RWPE2 (cell line): ENCODE measurements at regions not wholly inside any gene's neighbourhood (a gene's known extent, or its start where the extent isn't known, plus 50 kb on each side); places are given as distances from the start of the nearest gene placed in this dataset.

Source experiments
- ATAC-seq: fragments of 200-7000 bp; cut with Tn5 transposase; 3 replicates; pipeline ENCODE4 v1.9.1; 2021; ENCODE audit warnings: low read depth
- DNase-seq: peaks from one replicate; pipeline ENCODE4 v3.0.0-alpha.2; 2020; ENCODE audit warnings: low spot score
- H3K27ac ChIP-seq: fragments of 450-650 bp; 2 replicates; pipeline ENCODE4 v1.5.1; 2017; ENCODE audit warnings: mild to moderate bottlenecking; ENCODE audit not compliant: poor library complexity, severe bottlenecking
- H3K27me3 ChIP-seq: fragments of 250-450 bp; sonication (Bioruptor Pico); 2 replicates; pipeline ENCODE4 v1.5.1; 2021; ENCODE audit warnings: mild to moderate bottlenecking, moderate library complexity; ENCODE audit not compliant: insufficient read depth, poor library complexity, severe bottlenecking
- H3K36me3 ChIP-seq: fragments of 250-450 bp; sonication (Bioruptor Pico); 2 replicates; pipeline ENCODE4 v1.5.1; 2020; ENCODE audit warnings: low read depth, mild to moderate bottlenecking, moderate library complexity
- H3K4me1 ChIP-seq: fragments of 250-450 bp; sonication (Bioruptor Pico); 2 replicates; pipeline ENCODE4 v1.5.1; 2021; ENCODE audit warnings: mild to moderate bottlenecking, moderate library complexity; ENCODE audit not compliant: insufficient read depth, poor library complexity, severe bottlenecking
- H3K4me3 ChIP-seq: fragments of 250-450 bp; sonication (Bioruptor Pico); 2 replicates; pipeline ENCODE4 v1.5.1; 2021; ENCODE audit warnings: mild to moderate bottlenecking, moderate library complexity; ENCODE audit not compliant: severe bottlenecking
- H3K9me3 ChIP-seq: fragments of 250-450 bp; sonication (Bioruptor Pico); 2 replicates; pipeline ENCODE4 v1.5.1; 2021; ENCODE audit warnings: mild to moderate bottlenecking, moderate library complexity; ENCODE audit not compliant: severe bottlenecking
- CTCF ChIP-seq: fragments of 450-650 bp; IDR thresholded peaks from one replicate; pipeline ENCODE4 v1.5.1; 2017; ENCODE audit warnings: mild to moderate bottlenecking, moderate library complexity; ENCODE audit not compliant: poor library complexity, severe bottlenecking

- H3K4me1 ChIP-seq = no peaks in the 10 kb centered on the region
- no peaks in the 10 kb centered on the region for H3K9me3 ChIP-seq
- TF ChIP-seq CTCF = no peak
- no peaks in the 10 kb centered on the region for H3K27me3 ChIP-seq
- H3K4me3 ChIP-seq = no peak overlapping the region
- ATAC-seq (no peak), DNase-seq (no peak)
- no peaks in the 10 kb centered on the region for H3K36me3 ChIP-seq
- H3K27ac ChIP-seq = no peak overlapping the region
These were observed 399.0 kb downstream of the HGF start for GRCh38 chr7:81370822-81371221.

- Histone ChIP-seq H3K27ac (no peak overlapping the region), H3K4me3 (no peak overlapping the region), H3K27me3 (no peaks in the 10 kb centered on the region), H3K36me3 (no peaks in the 10 kb centered on the region), H3K9me3 (no peaks in the 10 kb centered on the region), H3K4me1 (no peaks in the 10 kb centered on the region)
- ATAC-seq (no peak), DNase-seq (no peak)
- no peak for TF ChIP-seq CTCF
These were observed 402.4 kb downstream of the HGF start for GRCh38 chr7:81367326-81367931.

GRCh38 chr7:81366546-81366945, 403.3 kb downstream of the HGF start:
- no peak for TF ChIP-seq CTCF
- Histone ChIP-seq H3K36me3 (no peaks in the 10 kb centered on the region), H3K9me3 (no peaks in the 10 kb centered on the region), H3K27ac (no peak overlapping the region), H3K4me1 (no peaks in the 10 kb centered on the region), H3K4me3 (no peak overlapping the region), H3K27me3 (no peaks in the 10 kb centered on the region)
- DNase-seq = no peak
- no peak for ATAC-seq

GRCh38 chr7:81361769-81362312, 408.0 kb downstream of the HGF start:
- no peaks in the 10 kb centered on the region for H3K9me3 ChIP-seq
- H3K27me3 ChIP-seq = no peaks in the 10 kb centered on the region
- TF ChIP-seq CTCF = no peak
- H3K36me3 ChIP-seq = no peaks in the 10 kb centered on the region
- DNase-seq (no peak), ATAC-seq (no peak)
- no peaks in the 10 kb centered on the region for H3K4me1 ChIP-seq
- H3K27ac ChIP-seq = no peak overlapping the region
- H3K4me3 ChIP-seq = no peak overlapping the region

GRCh38 chr7:81355911-81356310, 413.9 kb downstream of the HGF start:
- Histone ChIP-seq H3K36me3 (no peaks in the 10 kb centered on the region), H3K4me1 (no peaks in the 10 kb centered on the region), H3K27ac (no peak overlapping the region), H3K4me3 (no peak overlapping the region), H3K27me3 (no peaks in the 10 kb centered on the region), H3K9me3 (no peaks in the 10 kb centered on the region)
- TF ChIP-seq CTCF = no peak
- ATAC-seq (no peak), DNase-seq (no peak)
